Stromal cell of bone marrow (primary cell): ENCODE measurements at regions not wholly inside any gene's neighbourhood (a gene's known extent, or its start where the extent isn't known, plus 50 kb on each side); places are given as distances from the start of the nearest gene placed in this dataset.
"Not testable (repeated sequence)": the region's sequence is repeated elsewhere in the genome, so short reads cannot be mapped to it uniquely, and the experiment has no call there.

Experiments used
- DNase-seq: peaks from one replicate; pipeline ENCODE4 v3.0.0-alpha.2; 2012; ENCODE audit warnings: low read depth

DNA sequence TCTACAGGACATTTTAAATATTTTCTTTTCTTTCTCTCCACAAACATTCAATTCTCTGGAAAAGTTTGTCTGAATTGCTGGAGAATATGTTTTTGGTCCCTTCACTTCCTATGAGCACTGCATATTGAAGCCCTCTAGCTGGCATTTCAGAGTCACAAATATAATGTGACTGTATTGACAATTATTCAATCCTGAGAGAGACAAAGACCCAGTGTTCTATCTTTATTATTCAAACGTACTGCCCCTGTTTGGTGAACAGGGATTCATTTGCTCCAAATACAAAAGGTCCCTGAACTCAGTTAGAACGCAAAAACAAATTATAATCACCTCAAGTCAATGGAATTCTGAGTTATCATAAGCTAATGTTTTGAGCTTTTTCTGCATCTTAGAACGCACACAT lies 173.1 kb upstream of the CDIN1 start:
- no peak for DNase-seq

DNA sequence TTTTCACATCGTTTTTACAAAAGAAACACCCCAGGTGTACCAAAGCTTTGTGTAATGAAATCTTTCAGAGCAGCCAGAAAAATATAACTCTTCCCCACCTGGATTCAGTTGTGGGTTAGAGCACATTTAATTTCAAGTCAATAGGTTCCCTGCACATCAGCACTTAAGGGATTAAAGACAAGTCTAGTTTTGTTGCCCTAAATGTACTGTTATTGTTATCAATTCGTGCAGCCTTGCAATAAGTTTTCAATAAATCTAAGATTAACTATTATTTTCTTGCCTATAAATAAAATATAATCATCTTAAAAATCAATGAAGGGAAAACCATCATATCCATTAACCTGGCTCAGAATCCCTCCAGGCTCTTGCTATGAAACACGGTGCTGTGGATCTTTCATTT lies 172.5 kb upstream of the CDIN1 start:
- no peak for DNase-seq

DNA sequence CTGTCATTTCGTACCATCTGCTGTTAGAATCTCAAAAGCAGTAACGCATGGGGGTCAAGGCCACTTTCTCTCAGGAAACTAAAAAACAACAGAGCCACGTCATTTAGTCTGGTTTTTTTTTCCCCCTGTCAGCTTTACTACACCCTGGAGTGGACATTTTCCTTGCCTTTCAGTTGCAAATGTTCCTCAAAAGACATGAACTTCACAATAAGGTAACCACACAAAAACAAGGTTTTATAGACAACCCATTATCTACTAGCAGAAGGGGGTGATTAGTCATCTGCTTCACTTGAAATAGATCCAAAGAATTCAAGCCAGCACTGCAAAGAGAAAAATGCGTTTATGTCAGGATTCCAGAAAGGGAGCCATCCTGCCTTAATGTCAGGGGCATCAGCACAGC lies 171.8 kb upstream of the CDIN1 start:
- peak; percentile 48 for DNase-seq

DNA sequence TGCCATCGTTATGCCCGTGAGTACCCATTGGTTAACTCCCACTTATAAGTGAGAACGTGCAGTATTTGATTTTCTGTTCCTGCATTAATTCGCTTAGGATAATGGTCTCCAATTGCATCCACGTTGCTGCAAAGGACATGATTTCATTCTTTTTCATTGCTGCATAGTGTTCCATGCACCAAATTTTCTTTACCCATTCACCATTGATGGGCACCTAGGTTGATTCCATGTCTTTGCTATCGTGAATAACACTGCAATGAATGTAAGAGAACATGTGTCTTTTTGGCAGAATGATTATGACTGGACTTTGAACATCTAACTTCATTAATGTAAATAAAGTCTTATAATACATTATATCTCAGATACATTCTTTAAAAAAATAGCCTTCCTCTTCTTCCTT lies 169.6 kb upstream of the CDIN1 start:
- DNase-seq: no peak

DNA sequence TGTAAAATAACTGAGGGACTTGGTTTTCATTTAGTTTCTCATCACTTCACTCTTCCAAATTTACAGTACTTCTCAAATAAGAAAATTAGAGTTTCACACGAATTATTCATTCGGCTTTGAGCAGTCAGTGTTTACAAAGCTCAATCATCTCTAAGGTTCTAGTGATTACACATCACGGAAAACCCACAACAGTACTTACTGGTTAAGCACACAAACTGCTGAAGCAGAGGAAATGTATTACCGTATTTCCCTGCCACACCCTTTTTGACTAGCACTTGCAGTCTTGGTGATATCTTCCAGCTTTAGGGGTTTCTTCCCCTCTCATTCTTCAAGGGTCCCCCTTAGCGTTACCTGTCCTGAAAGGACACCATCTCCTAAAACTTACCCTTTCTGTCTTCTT lies 164.8 kb upstream of the CDIN1 start:
- DNase-seq: peak; percentile 23

DNA sequence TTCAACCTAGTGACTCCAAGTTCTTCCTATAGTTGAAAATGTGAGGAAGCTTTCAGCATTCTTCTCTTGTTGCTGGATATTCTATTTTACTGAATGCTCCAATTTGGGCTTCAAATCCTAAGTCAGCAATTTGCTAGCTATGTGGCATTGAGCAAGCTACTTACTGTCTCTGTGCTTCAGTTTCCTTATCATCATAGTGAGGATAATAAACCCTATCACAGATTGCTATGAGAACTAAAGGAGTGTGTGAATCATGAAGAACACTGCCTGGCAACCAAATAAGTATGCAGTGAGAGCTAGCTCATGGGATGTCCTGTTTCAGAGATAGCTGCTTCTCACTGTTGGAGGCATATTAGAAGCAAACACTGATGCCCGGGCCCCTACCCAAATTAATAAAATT lies 163.8 kb upstream of the CDIN1 start:
- peak; percentile 54 for DNase-seq

DNA sequence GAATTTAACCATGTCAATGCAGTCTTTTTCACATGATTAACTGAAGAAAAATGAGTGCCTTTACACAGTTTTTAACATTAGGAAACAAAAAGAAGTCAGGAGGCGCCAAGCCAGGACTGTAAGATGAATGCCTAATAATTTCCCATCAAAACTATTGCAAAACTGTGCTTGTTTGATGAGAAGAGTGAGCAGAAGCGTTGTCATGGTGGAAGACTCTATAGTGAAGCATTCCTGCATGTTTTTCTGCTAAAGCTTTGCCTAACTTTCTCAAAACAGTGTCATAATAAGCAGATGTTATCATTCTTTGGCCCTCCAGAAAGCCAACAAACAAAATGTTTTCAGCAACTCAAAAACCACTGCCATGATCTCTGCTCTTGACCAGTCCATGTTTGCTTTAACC lies 156.8 kb upstream of the CDIN1 start:
- DNase-seq: no peak

DNA sequence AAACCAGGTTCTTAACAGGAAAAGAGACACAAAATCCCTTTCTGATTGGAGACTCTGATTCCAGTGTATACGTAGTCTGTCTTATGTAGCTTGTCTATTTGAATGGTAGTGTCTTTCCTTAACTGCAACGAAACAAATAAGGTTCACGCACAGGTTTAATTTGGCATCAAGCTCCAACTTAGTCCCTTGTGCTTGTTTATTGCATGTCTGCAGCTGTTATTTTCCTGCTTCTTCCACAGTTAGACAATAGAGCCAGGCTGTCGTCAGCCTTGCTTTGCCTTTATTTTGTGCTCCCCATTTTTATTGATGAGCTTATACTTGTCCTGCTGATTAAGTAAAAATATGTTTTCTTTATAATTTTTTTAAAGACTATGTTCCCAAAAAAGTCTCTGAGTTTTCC lies 152.7 kb upstream of the CDIN1 start:
- no peak for DNase-seq

DNA sequence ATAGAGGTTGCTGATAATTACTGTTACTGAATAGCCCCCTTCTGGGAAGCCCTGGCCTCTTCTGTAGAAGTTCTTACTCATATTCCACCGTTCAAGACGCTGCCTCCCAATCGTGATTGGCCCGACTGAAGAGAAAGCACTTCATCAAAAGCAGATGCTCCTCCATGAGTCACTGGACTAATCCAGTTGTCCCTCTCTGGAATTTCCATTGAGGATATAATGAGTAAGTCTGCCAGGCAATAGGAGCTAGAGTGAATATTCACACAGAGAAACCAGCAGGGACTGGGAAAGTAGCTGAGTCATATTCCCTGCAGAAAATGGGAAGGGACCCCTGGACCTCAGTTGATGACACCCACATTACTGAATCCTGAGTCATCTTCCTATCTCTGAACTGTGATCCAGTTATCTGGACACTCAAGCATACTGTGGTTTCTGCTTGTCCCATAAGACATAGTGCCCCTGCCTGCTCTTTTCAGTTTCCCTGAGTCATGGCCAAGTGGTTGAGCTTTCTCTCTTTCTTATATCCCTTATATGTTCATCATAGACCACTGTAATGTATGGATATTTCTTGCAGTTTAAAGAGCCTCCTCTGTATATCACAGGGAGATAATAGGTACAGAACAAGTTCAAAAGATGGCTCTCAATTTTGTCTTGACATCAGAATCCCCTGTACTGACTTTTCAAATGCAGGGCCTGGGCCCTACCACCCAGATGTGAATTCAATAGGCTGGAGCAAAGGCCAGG lies 151.2 kb upstream of the CDIN1 start:
- DNase-seq: peak; percentile 98

DNA sequence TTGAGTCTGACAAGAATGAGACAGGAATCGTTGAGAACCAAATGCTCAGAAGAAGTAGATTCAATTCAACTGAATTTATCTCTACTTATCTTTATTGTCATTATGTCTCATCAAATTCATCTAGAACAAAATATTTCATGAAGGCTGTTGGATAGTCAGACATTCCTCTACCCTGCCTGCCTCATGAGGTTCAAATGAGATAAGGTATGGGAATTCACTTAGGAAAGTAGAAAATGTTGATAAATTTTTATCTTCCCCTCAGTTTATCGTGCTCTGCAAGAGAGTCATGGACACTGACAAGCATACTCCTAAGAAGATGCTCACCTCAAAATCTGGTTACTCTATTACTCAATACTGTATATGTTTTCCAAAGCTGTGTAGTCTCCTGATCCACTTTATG lies 149.7 kb upstream of the CDIN1 start:
- DNase-seq: no peak

DNA sequence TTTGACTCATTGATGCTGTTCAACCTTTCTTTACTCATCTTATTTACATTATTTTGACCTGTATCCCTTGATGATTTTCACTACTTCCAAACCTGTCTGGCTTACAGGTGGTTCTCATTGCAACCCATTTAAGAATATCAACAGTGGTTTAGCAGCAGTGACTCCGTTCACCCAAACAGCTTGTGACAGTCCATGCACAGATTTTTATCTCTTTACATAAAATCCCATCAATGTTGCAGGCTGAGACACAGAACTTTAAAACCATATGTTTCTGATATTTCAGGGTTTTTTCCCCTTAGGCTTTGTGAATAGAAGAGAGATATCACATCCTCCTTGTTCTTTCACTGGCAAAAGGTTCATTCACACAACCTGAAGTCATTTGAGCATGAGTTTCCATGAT lies 149.1 kb upstream of the CDIN1 start:
- no peak for DNase-seq

DNA sequence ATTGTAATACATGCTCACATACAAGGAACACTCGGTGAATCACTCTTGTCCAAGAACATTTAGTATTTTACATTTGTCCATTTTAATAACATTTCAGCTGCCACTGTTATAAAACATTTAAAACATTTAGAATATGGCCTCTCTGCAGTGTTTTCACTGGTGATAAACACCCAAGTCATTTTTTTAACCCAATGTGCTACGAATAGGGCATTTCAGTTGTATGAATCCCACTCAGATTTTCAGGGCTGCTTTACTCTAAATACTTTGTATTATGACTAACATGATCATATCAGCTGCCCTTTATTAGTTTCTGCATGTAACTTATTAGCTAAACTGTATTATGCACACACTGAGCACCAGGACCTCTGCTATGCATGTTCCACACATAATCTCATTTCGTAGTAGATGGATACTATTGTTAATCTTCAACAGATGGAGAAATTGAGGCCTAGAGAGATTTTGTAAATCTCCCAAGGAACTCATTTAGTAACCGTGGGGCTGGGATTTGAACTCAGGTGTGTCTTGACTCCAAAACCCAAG lies 148.6 kb upstream of the CDIN1 start:
- no peak for DNase-seq

DNA sequence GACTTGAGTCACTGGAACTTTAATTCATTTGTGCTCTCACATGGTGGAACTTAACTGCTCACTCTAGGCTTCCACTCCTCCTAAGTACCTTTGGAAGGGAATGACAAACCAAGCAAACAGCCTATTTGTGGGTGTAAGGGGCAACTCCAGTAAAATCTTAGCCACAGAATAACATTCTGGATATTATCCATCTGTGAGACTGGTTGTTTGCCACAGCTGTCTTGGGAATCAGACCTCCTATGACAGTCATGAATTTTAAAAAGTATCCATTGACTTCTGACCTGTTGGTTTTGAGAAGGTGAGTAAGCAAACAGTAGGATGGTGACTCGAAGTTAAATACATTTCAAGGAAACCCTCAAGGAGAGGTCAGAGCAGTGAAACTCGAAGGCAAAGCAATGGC lies 147.3 kb upstream of the CDIN1 start:
- DNase-seq: peak; percentile 38

DNA sequence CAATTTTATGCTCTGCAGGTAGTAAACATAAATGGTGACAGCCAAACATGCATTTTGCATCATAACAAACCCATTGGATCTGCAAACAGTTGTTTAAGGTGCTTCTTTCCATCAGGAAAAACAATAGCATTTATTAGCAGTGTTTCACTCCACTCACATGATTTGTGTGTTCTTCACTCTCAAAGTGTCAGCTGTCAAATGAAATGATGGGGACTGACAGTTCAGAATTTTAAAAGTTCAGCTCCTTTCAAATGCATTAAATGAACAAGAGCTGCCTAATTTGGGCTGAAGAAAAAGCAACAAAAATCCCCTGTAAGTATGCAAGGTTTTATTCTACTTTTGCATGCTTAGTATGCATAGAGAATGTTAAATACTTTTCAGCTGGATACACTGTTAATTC lies 145.2 kb upstream of the CDIN1 start:
- no peak for DNase-seq

DNA sequence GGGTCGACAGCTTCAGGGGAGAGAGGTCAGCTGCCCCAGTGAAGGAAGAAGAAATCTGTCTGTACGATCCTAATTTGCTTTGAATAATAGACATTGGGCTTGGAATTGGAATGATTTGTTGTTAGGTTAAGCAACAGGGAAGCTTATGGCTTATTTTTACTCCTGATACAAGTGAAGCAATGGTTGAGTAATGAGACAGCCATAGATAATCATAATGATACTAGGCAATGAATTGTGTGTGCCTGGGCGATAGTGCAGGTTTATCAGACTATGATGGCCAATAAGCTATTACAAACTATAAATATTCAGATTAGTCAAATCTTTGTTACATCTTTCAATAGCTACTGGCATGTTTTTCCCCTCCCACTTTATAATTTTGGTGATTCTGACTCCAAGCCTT lies 140.9 kb upstream of the CDIN1 start:
- DNase-seq: no peak

DNA sequence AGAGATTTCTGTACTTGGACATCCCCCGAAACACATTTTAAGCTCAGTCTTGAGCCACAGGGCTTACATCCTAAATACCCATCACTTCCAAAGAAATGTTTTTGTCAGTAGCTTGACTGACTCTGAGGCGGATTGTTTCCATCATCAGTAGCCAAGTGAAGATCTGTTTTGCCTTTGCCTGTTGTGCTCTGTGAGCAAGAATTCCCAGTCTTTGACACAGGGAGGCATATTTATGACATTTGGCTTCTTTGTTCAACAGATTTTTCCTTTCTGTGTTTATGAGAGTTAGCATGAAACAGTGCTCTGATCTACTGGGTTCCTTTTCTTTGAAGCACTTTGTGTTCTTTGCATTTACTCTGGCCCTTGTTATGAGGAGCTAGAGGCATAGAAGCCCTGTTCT lies 132.1 kb upstream of the CDIN1 start:
- DNase-seq: no peak

DNA sequence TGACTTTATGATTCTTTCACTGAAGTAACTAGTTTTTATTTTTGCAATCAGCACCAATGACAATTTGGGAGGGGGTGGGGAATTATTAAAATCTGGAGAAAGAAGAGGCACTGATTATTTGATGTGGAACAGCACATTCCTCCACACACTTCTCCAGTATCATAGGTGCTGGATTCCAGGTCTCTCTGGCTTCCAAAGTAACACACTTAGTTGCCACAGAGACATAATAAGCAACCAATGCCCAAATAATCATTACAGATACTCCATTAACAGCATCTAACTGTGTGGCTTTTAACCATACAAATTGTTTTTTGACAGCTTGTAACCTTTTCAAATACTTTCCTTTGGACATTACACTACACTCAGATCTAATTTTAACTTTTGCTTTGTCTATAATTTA lies 131.0 kb upstream of the CDIN1 start:
- no peak for DNase-seq

DNA sequence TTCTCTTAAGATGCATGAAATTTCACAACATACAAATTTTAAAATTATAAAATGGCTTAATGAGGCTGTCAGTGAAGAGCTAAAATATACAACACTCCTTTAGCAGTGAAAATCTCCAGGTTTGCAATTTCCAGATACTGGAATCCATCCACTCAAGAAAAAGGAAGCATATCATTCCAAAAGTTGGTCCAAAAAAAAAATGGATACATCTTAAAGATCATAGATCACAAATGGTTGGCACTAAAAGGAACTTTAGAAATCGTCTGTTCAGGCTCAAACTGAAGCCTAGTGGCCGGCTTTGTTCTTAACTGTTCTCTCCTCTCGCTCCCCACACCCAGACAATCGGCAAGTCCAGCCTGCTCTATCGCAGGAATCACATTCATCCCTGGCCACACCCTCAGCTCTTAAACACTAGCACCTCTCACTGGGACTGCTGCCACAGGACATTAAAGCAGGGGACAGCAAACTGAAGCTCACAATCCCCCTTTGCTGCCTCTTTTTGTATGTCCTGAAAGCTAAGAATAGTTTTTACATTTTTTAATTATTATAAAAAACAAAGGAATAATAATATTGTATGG lies 130.3 kb upstream of the CDIN1 start:
- no peak for DNase-seq

DNA sequence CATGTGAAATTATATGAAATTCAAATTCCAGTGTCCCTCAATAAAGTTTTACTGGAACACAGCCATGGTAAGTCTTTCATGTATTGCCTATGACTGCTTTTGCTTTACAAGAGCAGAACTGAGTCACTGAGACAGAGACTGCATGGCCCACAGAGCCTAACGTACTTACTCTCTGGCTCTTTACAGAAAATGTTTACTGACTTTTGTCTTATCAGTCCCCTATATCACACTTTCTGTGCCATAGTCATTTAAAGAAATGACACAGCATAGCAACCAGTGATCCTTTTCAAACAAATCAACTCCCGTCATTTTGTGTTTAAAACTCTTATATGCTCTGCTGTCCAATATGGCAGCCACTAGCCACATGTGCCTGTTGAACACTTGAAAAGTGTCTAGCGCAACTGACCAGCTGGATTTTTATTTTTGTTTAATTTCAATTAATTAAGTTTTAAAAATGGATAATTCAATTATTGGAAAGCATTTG lies 129.7 kb upstream of the CDIN1 start:
- no peak for DNase-seq

DNA sequence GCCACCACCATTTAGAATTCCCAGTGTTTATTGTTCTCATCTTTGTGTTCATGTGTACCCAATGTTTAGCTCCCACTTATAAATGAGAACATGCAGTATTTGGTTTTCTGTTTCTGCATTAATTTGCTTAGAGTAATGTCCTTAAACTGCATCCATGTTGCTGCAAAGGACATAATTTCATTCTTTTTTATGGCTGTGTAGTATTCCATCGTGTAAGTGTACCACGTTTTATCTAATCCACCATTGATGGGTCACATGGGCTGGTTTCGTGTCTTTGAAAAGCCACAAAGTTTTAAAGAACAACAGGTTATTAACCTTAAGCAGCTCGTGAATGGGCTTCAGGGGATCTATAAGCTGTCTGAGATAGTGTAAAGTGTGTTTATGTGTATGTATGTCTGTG lies 125.2 kb upstream of the CDIN1 start:
- not testable (repeated sequence) for DNase-seq

DNA sequence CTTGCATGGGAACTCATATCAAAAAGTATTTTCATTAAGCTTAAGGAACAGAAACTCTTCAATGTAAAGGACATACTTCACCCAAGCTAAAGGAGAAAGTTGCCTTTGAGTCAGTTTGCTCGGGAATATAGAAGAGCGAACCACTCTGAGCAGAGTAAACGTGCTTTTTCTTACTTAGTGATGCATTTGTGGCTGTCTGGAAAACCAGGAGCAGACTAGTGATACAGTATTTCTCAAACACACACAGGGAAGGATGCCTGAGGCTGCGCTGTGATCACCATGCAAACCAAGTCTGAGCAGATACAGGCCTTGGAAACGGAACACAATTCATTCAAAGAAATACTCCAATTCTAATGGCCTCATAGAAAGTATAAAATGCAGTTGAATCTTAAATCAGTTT lies 121.0 kb upstream of the CDIN1 start:
- DNase-seq: no peak

DNA sequence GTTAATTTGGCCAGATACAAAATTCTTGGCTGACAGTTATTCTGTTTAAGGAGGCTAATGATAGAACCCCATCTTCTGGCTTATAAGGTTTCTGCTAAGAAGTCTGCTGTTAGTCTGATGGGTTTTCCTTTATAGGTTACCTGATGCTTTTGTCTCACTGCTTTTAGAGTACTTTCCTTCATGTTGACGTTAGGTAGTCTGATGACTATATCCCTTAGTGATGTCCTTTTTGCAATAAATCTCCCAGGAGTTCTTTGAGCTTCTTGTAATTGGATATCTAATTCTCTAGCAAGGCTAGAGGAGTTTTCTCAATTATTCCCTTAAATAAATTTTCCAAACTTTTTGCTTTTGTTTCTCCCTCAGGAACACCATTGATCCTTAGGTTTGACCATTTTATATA lies 114.1 kb upstream of the CDIN1 start:
- DNase-seq: no peak

DNA sequence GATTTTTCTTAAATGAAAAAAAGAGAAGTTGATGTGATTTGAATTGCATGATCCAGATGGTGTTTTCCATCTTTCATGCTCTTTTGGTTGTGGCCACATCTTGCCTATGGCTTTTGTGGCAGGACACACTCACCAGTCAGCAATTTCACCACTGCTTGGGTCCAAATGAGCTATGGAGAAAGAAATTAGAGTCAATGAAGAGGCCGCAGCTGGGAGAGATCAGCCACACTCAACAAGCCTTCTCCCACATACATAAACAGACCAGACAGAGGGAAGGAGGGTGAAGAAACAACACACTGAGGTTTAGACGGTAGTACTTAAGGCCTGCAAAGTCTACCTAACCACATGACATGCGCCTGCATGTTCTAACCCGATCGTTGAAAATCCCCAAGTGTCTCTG lies 110.7 kb upstream of the CDIN1 start:
- peak; percentile 51 for DNase-seq
